Panc1 (cell line): ENCODE measurements at regions not wholly inside any gene's neighbourhood (a gene's known extent, or its start where the extent isn't known, plus 50 kb on each side); places are given as distances from the start of the nearest gene placed in this dataset.

Experiments
- ATAC-seq: fragments of 200-7000 bp; cut with Tn5 transposase; 2 replicates; pipeline ENCODE4 v1.9.1; 2020; ENCODE audit warnings: mild to moderate bottlenecking, moderate library complexity
- BruUV-seq: library from RNA; stranded (reverse); fragments of 400-500 nt; replicated peaks from 2 replicates; lab custom pipeline; 2021; lab: Mats Ljungman, UMichigan
- CTCF ChIA-PET: fragments of 300-600 bp; sonication (Branson Sonifier 250); formaldehyde crosslinking; loops from one replicate; lab custom pipeline; 2022; ENCODE audit warnings: antibody characterized with exemption; lab: Charles Lee
- POLR2A ChIA-PET: fragments of 300-600 bp; sonication (Branson Sonifier 250); formaldehyde crosslinking; loops from one replicate; lab custom pipeline; 2022; ENCODE audit warnings: antibody characterized with exemption; lab: Charles Lee
- DNase-seq: peaks from one replicate; pipeline ENCODE4 v3.0.0-alpha.2; 2010; ENCODE audit warnings: low read depth, low spot score
- H3K27ac ChIP-seq: 2 replicates; pipeline ENCODE4 v1.5.1; 2011; ENCODE audit warnings: mild to moderate bottlenecking, low read length, inconsistent platforms
- H3K27me3 ChIP-seq: fragments of 200-500 bp; sonication (Bioruptor generic); 2 replicates; pipeline ENCODE4 v1.6.0; 2014; ENCODE audit warnings: low read length, inconsistent platforms; ENCODE audit not compliant: control insufficient read depth, insufficient read depth
- H3K36me3 ChIP-seq: fragments of 200-500 bp; sonication (Bioruptor generic); 2 replicates; pipeline ENCODE4 v1.5.1; 2014; ENCODE audit warnings: inconsistent platforms, mild to moderate bottlenecking, low read length, moderate library complexity; ENCODE audit not compliant: control insufficient read depth, insufficient read depth
- H3K4me1 ChIP-seq: 2 replicates; pipeline ENCODE4 v1.5.1; 2011; ENCODE audit warnings: inconsistent platforms, mild to moderate bottlenecking, low read length, moderate library complexity; ENCODE audit not compliant: control insufficient read depth, insufficient read depth
- H3K4me3 ChIP-seq, 2 experiments: 2 replicates each; pipeline ENCODE4 v1.5.1; 2011 to 2012; ENCODE audit warnings: low read depth in 2 of 2, low read length in 2 of 2, mild to moderate bottlenecking in 2 of 2, inconsistent platforms in 1 of 2, moderate library complexity in 1 of 2
- H3K9me3 ChIP-seq: fragments of 200-500 bp; sonication (Bioruptor generic); 2 replicates; pipeline ENCODE4 v1.5.1; 2014; ENCODE audit warnings: low read depth, mild to moderate bottlenecking, inconsistent platforms, low read length, moderate library complexity; ENCODE audit not compliant: control insufficient read depth, insufficient read depth
- POLR2AphosphoS5 ChIP-seq: IDR thresholded peaks from 2 replicates; pipeline ENCODE4 v1.6.1; 2012; ENCODE audit warnings: mild to moderate bottlenecking, low read depth, low read length, moderate library complexity
- SIN3A ChIP-seq: IDR thresholded peaks from 2 replicates; pipeline ENCODE4 v1.6.1; 2012; ENCODE audit warnings: low read depth, mild to moderate bottlenecking, low read length, moderate library complexity, borderline replicate concordance; ENCODE audit not compliant: insufficient read depth
- TCF7L2 ChIP-seq: IDR thresholded peaks from 2 replicates; pipeline ENCODE4 v1.6.1; 2011; ENCODE audit warnings: mild to moderate bottlenecking, low read depth, low read length, inconsistent platforms
- in situ Hi-C: cut with HindIII; loops from 2 replicates; pipeline ENCODE4 v1.10.0; 2016; ENCODE audit warnings: low sequenced_read_pairs, low pct_unique_long_range_greater_than_20kb
- intact Hi-C: fragments of 100-400 bp; cut with micrococcal nuclease; formaldehyde crosslinking; loops from one replicate; pipeline ENCODE4 v1.10.0; 2022; ENCODE audit not compliant: unreplicated experiment
- TF ChIP-seq, protein P1 (sequence below): fragments of 450-650 bp; IDR thresholded peaks from 2 replicates; pipeline ENCODE4 v1.5.1; 2017; ENCODE audit warnings: mild to moderate bottlenecking
- TF ChIP-seq, protein P2 (sequence below), 2 experiments: IDR thresholded peaks; 2 replicates each; pipeline ENCODE4 v1.6.1; 2011 to 2012; ENCODE audit warnings: low read depth in 2 of 2, control low read depth in 1 of 2, low read length in 1 of 2, mild to moderate bottlenecking in 1 of 2, moderate library complexity in 1 of 2; ENCODE audit not compliant: insufficient read depth in 1 of 2

DNA sequence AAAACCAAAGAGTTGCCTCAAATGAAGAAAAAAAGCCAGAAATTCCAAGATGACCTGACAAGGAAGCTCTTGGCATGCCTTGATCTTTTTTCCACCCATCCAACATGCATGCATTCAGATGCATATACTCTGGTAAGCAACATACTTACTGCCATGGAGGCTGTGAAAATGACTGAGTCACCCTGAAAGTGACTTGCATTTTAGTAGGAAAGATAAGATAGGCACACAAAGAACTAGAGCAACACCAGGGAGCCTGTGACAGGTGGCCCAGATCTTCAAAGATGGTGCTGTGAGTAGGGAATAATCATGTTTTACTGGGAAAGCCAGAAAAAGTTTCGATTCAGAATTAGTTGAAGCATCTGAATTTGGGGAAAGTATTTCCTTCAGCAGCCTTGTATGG, 185.1 kb upstream of the SLCO3A1 start:
- Histone ChIP-seq H3K27me3 (0 out of 2 replicates have a peak, but pooled peaks cover 2% of the 10 kb centered on the region), H3K4me1 (no peaks in the 10 kb centered on the region), H3K27ac (no peak overlapping the region), H3K36me3 (no peaks in the 10 kb centered on the region), H3K4me3 (no peak overlapping the region), H3K9me3 (no peaks in the 10 kb centered on the region)
- ChIA-PET POLR2A (no interaction called here), CTCF (no interaction called here)
- intact Hi-C loops: no loop called here
- no peak for TF ChIP-seq TCF7L2
- TF ChIP-seq POLR2AphosphoS5: no peak
- no peak for TF ChIP-seq SIN3A
- TF ChIP-seq, protein P1, sequence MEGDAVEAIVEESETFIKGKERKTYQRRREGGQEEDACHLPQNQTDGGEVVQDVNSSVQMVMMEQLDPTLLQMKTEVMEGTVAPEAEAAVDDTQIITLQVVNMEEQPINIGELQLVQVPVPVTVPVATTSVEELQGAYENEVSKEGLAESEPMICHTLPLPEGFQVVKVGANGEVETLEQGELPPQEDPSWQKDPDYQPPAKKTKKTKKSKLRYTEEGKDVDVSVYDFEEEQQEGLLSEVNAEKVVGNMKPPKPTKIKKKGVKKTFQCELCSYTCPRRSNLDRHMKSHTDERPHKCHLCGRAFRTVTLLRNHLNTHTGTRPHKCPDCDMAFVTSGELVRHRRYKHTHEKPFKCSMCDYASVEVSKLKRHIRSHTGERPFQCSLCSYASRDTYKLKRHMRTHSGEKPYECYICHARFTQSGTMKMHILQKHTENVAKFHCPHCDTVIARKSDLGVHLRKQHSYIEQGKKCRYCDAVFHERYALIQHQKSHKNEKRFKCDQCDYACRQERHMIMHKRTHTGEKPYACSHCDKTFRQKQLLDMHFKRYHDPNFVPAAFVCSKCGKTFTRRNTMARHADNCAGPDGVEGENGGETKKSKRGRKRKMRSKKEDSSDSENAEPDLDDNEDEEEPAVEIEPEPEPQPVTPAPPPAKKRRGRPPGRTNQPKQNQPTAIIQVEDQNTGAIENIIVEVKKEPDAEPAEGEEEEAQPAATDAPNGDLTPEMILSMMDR: no peak
- TF ChIP-seq, protein P2, sequence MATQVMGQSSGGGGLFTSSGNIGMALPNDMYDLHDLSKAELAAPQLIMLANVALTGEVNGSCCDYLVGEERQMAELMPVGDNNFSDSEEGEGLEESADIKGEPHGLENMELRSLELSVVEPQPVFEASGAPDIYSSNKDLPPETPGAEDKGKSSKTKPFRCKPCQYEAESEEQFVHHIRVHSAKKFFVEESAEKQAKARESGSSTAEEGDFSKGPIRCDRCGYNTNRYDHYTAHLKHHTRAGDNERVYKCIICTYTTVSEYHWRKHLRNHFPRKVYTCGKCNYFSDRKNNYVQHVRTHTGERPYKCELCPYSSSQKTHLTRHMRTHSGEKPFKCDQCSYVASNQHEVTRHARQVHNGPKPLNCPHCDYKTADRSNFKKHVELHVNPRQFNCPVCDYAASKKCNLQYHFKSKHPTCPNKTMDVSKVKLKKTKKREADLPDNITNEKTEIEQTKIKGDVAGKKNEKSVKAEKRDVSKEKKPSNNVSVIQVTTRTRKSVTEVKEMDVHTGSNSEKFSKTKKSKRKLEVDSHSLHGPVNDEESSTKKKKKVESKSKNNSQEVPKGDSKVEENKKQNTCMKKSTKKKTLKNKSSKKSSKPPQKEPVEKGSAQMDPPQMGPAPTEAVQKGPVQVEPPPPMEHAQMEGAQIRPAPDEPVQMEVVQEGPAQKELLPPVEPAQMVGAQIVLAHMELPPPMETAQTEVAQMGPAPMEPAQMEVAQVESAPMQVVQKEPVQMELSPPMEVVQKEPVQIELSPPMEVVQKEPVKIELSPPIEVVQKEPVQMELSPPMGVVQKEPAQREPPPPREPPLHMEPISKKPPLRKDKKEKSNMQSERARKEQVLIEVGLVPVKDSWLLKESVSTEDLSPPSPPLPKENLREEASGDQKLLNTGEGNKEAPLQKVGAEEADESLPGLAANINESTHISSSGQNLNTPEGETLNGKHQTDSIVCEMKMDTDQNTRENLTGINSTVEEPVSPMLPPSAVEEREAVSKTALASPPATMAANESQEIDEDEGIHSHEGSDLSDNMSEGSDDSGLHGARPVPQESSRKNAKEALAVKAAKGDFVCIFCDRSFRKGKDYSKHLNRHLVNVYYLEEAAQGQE (IDR thresholded peaks at IDR 0.05; ENCODE audit: insufficient read depth in 1 of 2, low read depth in 2 of 2, low read length in 1 of 2): no peak
- in situ Hi-C loops: no loop called here
- ATAC-seq: no peak
- no TSS peak for BruUV-seq
- DNase-seq: no peak

DNA sequence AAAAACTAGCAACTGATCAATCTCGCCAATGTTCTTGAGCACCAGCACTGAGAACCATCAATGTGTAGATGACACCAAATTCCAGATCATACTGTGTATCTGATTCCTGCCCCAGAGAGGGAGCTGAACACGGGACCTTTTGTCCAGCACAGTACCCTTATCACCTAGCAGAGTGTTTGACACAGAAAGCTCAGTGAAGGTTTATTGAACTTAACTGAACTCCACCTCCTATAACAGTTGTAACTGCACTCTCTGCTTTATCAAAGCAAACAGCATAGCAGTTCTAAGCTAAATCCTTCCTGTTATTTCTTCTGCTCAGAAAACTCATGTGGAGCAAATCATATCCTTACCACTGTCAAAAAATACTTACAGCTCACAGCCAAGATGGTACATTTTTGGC, 183.4 kb upstream of the SLCO3A1 start:
- Histone ChIP-seq H3K9me3 (no peaks in the 10 kb centered on the region), H3K36me3 (no peaks in the 10 kb centered on the region), H3K4me3 (no peak overlapping the region), H3K4me1 (no peaks in the 10 kb centered on the region), H3K27ac (no peak overlapping the region), H3K27me3 (0 out of 2 replicates have a peak, but pooled peaks cover 2% of the 10 kb centered on the region)
- in situ Hi-C loops: no loop called here
- DNase-seq (no peak), ATAC-seq (no peak)
- POLR2A ChIA-PET: no interaction called here
- no TSS peak for BruUV-seq
- CTCF ChIA-PET: no interaction called here
- intact Hi-C loops: no loop called here
- TF ChIP-seq TCF7L2: no peak
- TF ChIP-seq, protein P1: no peak
- TF ChIP-seq SIN3A: no peak
- no peak for TF ChIP-seq POLR2AphosphoS5
- TF ChIP-seq, protein P2 (IDR thresholded peaks at IDR 0.05; ENCODE audit: insufficient read depth in 1 of 2, low read depth in 2 of 2, low read length in 1 of 2): no peak
